Neural crest cell (in vitro differentiated cells): ENCODE measurements at regions not wholly inside any gene's neighbourhood (a gene's known extent, or its start where the extent isn't known, plus 50 kb on each side); places are given as distances from the start of the nearest gene placed in this dataset.
"Not testable (repeated sequence)": the region's sequence is repeated elsewhere in the genome, so short reads cannot be mapped to it uniquely, and the experiment has no call there.

ENCODE experiments used
- DNase-seq: peaks from one replicate; pipeline ENCODE4 v3.0.0; 2021; ENCODE audit warnings: low read depth, mixed read lengths, low spot score
- H3K27ac Mint-ChIP-seq: one replicate; pipeline ENCODE4 v1.8.0; 2021; ENCODE audit warnings: mild to moderate bottlenecking, mixed read lengths; ENCODE audit not compliant: unreplicated experiment
- H3K27me3 Mint-ChIP-seq: 2 replicates; pipeline ENCODE4 v1.8.0; 2021; ENCODE audit warnings: low read depth, mild to moderate bottlenecking, mixed read lengths
- H3K36me3 Mint-ChIP-seq: 2 replicates; pipeline ENCODE4 v1.8.0; 2021; ENCODE audit warnings: low read depth, mild to moderate bottlenecking, mixed read lengths
- H3K4me1 Mint-ChIP-seq: 2 replicates; pipeline ENCODE4 v1.8.0; 2021; ENCODE audit warnings: mixed read lengths
- H3K4me3 Mint-ChIP-seq: one replicate; pipeline ENCODE4 v1.8.0; 2021; ENCODE audit warnings: mild to moderate bottlenecking, mixed read lengths
- H3K9me3 Mint-ChIP-seq: 2 replicates; pipeline ENCODE4 v1.8.0; 2021; ENCODE audit warnings: mixed read lengths
- CTCF ChIP-seq: fragments of 200-600 bp; sonication (generic); conservative IDR thresholded peaks from 2 replicates; pipeline ENCODE4 v1.5.0; 2021; ENCODE audit warnings: antibody characterized with exemption, mild to moderate bottlenecking

DNA sequence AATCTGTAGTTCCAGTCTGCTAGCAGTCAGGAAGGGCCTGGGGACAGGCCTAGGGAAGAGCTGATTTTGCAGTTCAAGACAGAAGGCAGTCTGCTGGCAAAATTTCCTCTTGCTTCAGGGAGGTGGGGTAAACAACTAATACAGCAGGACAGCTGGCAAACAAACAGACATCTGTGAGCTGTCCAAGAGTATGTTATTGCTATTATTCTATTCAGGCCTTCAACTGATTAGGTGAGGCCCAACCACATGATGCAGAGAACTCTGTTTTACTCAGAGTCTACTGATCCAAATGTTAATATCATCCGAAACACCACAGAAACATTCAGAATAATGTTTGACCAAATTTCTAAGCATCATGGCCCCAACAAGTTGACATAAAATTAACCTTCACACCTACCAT, 161.0 kb upstream of the E2F7 start:
- H3K27me3 Mint-ChIP-seq = no peaks in the 10 kb centered on the region
- no peak for TF ChIP-seq CTCF
- no peaks in the 10 kb centered on the region for H3K4me1 Mint-ChIP-seq
- H3K4me3 Mint-ChIP-seq = no peak overlapping the region
- peaks cover 3% of the 10 kb centered on the region for H3K9me3 Mint-ChIP-seq
- H3K27ac Mint-ChIP-seq = no peak overlapping the region
- H3K36me3 Mint-ChIP-seq = no peaks in the 10 kb centered on the region
- DNase-seq = no peak

GRCh38 chr12:77225373-77225772, 160.0 kb upstream of the E2F7 start:
- H3K9me3 Mint-ChIP-seq = peaks cover 3% of the 10 kb centered on the region
- no peaks in the 10 kb centered on the region for H3K36me3 Mint-ChIP-seq
- H3K4me3 Mint-ChIP-seq = no peak overlapping the region
- no peak overlapping the region for H3K27ac Mint-ChIP-seq
- no peak for DNase-seq
- TF ChIP-seq CTCF = no peak
- H3K4me1 Mint-ChIP-seq = no peaks in the 10 kb centered on the region
- no peaks in the 10 kb centered on the region for H3K27me3 Mint-ChIP-seq

DNA sequence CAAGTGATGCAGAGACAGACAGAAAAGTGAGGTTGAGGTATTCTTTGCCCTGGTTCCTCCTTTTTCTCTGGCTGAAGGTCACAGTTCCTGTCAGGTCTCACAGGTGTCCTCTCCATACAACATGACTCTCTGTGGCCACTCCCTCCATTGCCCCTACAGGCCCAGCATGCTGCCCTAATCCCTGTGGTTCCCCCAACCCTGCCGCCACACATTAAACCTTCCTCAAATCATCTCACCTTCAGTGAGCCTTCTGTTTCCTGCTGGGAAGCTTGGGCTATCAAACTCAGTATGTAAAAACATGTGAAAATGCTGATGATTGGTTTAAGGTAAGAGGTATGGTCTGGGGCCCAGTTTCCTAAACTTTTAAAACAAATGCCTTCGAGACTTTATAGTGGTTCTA, 159.0 kb upstream of the E2F7 start:
- Mint-ChIP-seq H3K9me3 (peaks cover 3% of the 10 kb centered on the region), H3K4me3 (no peak overlapping the region), H3K27ac (no peak overlapping the region), H3K27me3 (no peaks in the 10 kb centered on the region), H3K36me3 (no peaks in the 10 kb centered on the region), H3K4me1 (no peaks in the 10 kb centered on the region)
- no peak for TF ChIP-seq CTCF
- DNase-seq = no peak

- no peak for DNase-seq
- Mint-ChIP-seq H3K4me3 (no peak overlapping the region), H3K27me3 (no peaks in the 10 kb centered on the region), H3K27ac (no peak overlapping the region), H3K36me3 (no peaks in the 10 kb centered on the region), H3K4me1 (no peaks in the 10 kb centered on the region), H3K9me3 (peaks cover 3% of the 10 kb centered on the region)
- no peak for TF ChIP-seq CTCF
Measured at GRCh38 chr12:77222336-77222735, 157.0 kb upstream of the E2F7 start.

- H3K4me1 Mint-ChIP-seq = no peaks in the 10 kb centered on the region
- no peaks in the 10 kb centered on the region for H3K27me3 Mint-ChIP-seq
- H3K9me3 Mint-ChIP-seq = peaks cover 3% of the 10 kb centered on the region
- H3K4me3 Mint-ChIP-seq = no peak overlapping the region
- no peak for TF ChIP-seq CTCF
- no peak overlapping the region for H3K27ac Mint-ChIP-seq
- no peaks in the 10 kb centered on the region for H3K36me3 Mint-ChIP-seq
- DNase-seq = no peak
Measured at GRCh38 chr12:77220586-77220985, 155.2 kb upstream of the E2F7 start.

DNA sequence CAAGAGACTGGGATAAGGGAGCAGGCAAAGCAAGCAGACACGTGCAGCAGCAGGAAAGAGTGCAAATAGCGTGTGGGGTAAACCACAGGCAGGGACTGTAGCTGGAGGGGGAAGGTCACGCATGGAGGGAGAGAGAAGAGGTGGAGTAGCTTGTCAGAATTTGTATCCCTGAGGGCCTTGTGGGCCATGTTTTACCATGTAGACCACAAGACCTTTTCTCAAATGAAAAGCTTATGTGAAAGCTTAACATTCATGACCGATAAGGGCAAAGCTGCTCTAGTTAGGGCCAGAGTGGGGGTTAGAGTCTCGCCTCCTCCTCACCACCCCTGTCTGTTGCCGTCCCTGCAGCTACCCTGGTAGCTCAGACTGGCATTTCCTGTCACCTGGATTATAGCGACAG, 152.9 kb upstream of the E2F7 start:
- Mint-ChIP-seq H3K4me3 (no peak overlapping the region), H3K36me3 (no peaks in the 10 kb centered on the region), H3K9me3 (peaks cover 3% of the 10 kb centered on the region), H3K4me1 (peaks cover 5% of the 10 kb centered on the region), H3K27ac (no peak overlapping the region), H3K27me3 (no peaks in the 10 kb centered on the region)
- TF ChIP-seq CTCF = no peak
- DNase-seq = no peak

- not testable (repeated sequence) for H3K9me3 Mint-ChIP-seq, DNase-seq, H3K36me3 Mint-ChIP-seq, H3K4me1 Mint-ChIP-seq, H3K4me3 Mint-ChIP-seq, H3K27me3 Mint-ChIP-seq, H3K27ac Mint-ChIP-seq
Measured at GRCh38 chr12:77216136-77216535, 150.8 kb upstream of the E2F7 start.
